ENCODE measurements at regions not wholly inside any gene's neighbourhood (a gene's known extent, or its start where the extent isn't known, plus 50 kb on each side); places are given as distances from the start of the nearest gene placed in this dataset.

DNA sequence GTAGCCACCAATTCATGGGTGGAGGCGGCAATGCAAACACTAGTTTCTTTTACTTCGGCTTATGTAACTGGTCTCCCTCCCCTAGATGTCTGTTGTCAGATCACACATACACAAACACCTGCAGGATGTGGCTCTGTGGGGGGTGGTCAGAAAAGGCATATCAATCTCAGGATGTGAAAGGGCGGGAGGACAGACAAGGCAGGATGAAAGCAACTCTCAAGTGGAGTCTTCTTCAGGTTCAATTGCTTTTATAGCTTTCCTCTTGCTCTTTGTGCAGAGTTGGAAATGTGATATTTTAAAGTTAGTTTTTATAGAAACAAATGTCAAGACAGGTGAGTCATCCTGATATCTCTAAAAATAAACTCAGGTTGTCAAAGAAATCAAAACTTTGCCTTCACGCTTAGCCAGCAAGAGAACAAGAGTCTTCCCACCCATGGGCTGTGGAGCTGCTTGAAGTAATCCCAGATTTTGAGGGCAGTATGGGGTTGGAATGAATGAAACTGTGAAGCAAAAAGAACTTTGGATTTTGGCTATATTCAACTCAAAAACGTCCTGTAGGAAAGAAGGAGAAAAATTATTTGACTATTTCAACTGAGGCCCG lies 423.4 kb downstream of the GUCY1A2 start:
- WGBS, 4 donors = 70 to 75% (median 72%) methylated on average over 6 of the region's 6 CpGs
- intact Hi-C loops (cut with DNase I) = no loop called here

DNA sequence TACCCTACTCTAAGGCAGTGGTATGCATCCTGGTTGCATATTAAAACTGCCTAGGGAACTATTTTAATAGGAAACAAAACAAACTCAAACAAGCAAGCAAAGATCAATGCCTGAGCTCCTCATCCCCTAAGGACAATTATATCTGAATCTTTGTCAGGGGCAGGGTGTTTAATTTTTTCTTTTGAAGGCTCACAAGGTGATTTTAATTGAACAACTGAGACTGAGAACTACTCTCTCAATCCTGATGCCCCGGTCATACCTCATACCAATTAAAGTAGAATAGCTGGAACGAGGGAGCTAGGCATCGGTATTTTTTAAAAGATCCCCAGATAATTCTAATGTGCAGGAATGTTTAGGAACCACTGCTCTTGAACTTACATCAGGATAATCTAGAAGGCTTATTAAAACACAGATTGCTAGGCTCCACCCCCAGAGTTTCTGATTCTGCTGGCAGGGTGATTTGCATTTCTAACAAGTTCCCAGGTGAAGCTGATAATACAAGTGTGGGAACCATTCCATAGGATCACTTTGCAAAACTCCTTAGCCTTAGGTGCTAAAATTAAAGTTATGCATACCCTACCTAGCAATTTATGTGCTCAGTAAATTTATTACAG lies 416.5 kb downstream of the GUCY1A2 start:
- Histone ChIP-seq H3K27ac (no peak overlapping the region), H3K4me1 (replicated peaks in 1 of 2) (no peaks in the 10 kb centered on the region), H3K27me3 (no peaks in the 10 kb centered on the region), H3K9me3 (replicated peaks in 1 of 3) (no peaks in the 10 kb centered on the region), H3K36me3 (replicated peaks in 1 of 2) (no peaks in the 10 kb centered on the region), H3K4me3 (no peak overlapping the region)
- TF ChIP-seq POLR2A (IDR thresholded peaks at IDR 0.05) = no peak
- TF ChIP-seq, protein P1, sequence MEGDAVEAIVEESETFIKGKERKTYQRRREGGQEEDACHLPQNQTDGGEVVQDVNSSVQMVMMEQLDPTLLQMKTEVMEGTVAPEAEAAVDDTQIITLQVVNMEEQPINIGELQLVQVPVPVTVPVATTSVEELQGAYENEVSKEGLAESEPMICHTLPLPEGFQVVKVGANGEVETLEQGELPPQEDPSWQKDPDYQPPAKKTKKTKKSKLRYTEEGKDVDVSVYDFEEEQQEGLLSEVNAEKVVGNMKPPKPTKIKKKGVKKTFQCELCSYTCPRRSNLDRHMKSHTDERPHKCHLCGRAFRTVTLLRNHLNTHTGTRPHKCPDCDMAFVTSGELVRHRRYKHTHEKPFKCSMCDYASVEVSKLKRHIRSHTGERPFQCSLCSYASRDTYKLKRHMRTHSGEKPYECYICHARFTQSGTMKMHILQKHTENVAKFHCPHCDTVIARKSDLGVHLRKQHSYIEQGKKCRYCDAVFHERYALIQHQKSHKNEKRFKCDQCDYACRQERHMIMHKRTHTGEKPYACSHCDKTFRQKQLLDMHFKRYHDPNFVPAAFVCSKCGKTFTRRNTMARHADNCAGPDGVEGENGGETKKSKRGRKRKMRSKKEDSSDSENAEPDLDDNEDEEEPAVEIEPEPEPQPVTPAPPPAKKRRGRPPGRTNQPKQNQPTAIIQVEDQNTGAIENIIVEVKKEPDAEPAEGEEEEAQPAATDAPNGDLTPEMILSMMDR (IDR thresholded peaks at IDR 0.05) = no peak
- intact Hi-C loops (cut with DNase I) = no loop called here
- WGBS, 4 donors = 87 to 92% (median 89%) methylated on average over 3 of the region's 3 CpGs
- no peak for DNase-seq

More for the DNA sequence above, 423.4 kb downstream of the GUCY1A2 start:
- Histone ChIP-seq H3K9me3 (replicated peaks in 1 of 3) (no peaks in the 10 kb centered on the region), H3K27ac (no peak overlapping the region), H3K36me3 (replicated peaks in 1 of 2) (no peaks in the 10 kb centered on the region), H3K27me3 (no peaks in the 10 kb centered on the region), H3K4me1 (replicated peaks in 1 of 2) (no peaks in the 10 kb centered on the region), H3K4me3 (no peak overlapping the region)
- DNase-seq = no peak
- TF ChIP-seq, protein P1 (IDR thresholded peaks at IDR 0.05) = no peak
- no peak for TF ChIP-seq POLR2A (IDR thresholded peaks at IDR 0.05)

DNA sequence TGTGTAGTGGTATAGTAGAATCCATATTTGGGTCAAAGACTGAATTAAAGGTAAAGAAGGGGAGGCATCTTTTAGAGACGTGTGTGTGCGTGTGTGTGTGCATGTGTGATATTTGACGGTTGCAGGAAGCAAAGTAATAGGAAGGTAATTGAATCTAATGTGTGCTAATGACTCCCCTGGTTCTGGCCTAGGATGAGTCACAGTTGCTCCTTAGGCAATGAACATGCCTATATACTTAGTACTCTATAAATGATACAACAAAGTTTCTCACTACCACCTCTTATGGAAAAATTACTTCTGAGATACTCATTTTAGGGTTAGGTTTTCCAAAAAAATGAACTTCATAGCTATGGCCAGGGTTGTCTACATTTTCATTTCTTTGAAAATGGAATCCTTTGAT lies 409.6 kb downstream of the GUCY1A2 start:
- Histone ChIP-seq H3K27me3 (no peaks in the 10 kb centered on the region), H3K27ac (no peak overlapping the region), H3K36me3 (replicated peaks in 1 of 2) (no peaks in the 10 kb centered on the region), H3K9me3 (replicated peaks in 1 of 3) (no peaks in the 10 kb centered on the region), H3K4me3 (no peak overlapping the region), H3K4me1 (replicated peaks in 1 of 2) (no peaks in the 10 kb centered on the region)
- TF ChIP-seq, protein P1 (IDR thresholded peaks at IDR 0.05) = no peak
- no peak for TF ChIP-seq POLR2A (IDR thresholded peaks at IDR 0.05)
- 74 to 92% (median 86%) methylated on average over 3 of the region's 3 CpGs for WGBS, 4 donors
- intact Hi-C loops (cut with DNase I) = no loop called here
- no peak for DNase-seq

DNA sequence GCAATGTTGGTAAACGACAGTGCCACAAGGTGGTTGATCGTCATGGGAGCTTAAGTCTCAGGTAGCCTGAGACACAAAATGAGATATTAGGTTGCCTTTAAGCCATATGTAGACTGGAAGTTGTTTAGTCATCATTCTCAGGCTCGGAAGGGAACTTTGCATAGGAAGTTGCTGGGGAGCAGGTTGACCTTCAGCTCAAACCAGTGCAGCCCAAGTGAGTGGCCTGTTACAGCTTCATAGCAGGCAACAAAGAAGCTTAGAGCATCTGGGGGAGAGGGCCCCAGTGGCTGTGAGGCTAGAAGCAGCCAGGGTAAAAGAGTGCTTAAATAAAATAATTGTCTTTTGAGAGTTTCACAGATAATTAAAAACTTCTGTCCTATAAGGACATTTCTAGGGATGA lies 404.0 kb downstream of the GUCY1A2 start:
- Histone ChIP-seq H3K9me3 (replicated peaks in 1 of 3) (no peaks in the 10 kb centered on the region), H3K27me3 (no peaks in the 10 kb centered on the region), H3K27ac (no peak overlapping the region), H3K4me1 (replicated peaks in 1 of 2) (no peaks in the 10 kb centered on the region), H3K36me3 (replicated peaks in 1 of 2) (no peaks in the 10 kb centered on the region), H3K4me3 (no peak overlapping the region)
- 60 to 74% (median 66%) methylated on average over 3 of the region's 3 CpGs for WGBS, 4 donors
- DNase-seq = no peak
- intact Hi-C loops (cut with DNase I) = no loop called here
- no peak for TF ChIP-seq POLR2A (IDR thresholded peaks at IDR 0.05)
- TF ChIP-seq, protein P1 (IDR thresholded peaks at IDR 0.05) = no peak

Measured in adrenal gland (tissue), 9 donors.